Neural progenitor cell (in vitro differentiated cells): ENCODE measurements at regions not wholly inside any gene's neighbourhood (a gene's known extent, or its start where the extent isn't known, plus 50 kb on each side); places are given as distances from the start of the nearest gene placed in this dataset.

Experiments used
- DNase-seq: peaks from one replicate; pipeline ENCODE4 v3.0.0-alpha.2; 2016; ENCODE audit warnings: low spot score
- H2AFZ ChIP-seq: fragments of 200-600 bp; sonication (generic); replicated peaks from 2 replicates; pipeline ENCODE4 v1.6.1; 2016; ENCODE audit warnings: antibody characterized with exemption
- H3F3A ChIP-seq: fragments of 200-600 bp; sonication (generic); 2 replicates; pipeline ENCODE4 v1.6.1; 2016; ENCODE audit warnings: antibody characterized with exemption, low read depth
- H3K27ac ChIP-seq: fragments of 200-600 bp; sonication (generic); 2 replicates; pipeline ENCODE4 v1.5.1; 2016; ENCODE audit warnings: mild to moderate bottlenecking
- H3K27me3 ChIP-seq: fragments of 200-600 bp; sonication (generic); 2 replicates; pipeline ENCODE4 v1.6.1; 2016; ENCODE audit warnings: mild to moderate bottlenecking, moderate library complexity
- H3K36me3 ChIP-seq: fragments of 200-600 bp; sonication (generic); 2 replicates; pipeline ENCODE4 v1.5.1; 2016
- H3K4me1 ChIP-seq: fragments of 200-600 bp; sonication (generic); 2 replicates; pipeline ENCODE4 v1.6.1; 2016; ENCODE audit warnings: mixed run types
- H3K4me2 ChIP-seq: fragments of 200-600 bp; sonication (generic); 2 replicates; pipeline ENCODE4 v1.6.1; 2016
- H3K4me3 ChIP-seq: fragments of 200-600 bp; sonication (generic); 2 replicates; pipeline ENCODE4 v1.5.1; 2016
- H3K79me2 ChIP-seq: fragments of 200-600 bp; sonication (generic); 2 replicates; pipeline ENCODE4 v1.6.1; 2016; ENCODE audit warnings: low read depth
- H3K9ac ChIP-seq: fragments of 200-600 bp; sonication (generic); 2 replicates; pipeline ENCODE4 v1.6.1; 2016
- H3K9me3 ChIP-seq: fragments of 200-600 bp; sonication (generic); 2 replicates; pipeline ENCODE4 v1.5.1; 2016; ENCODE audit warnings: low read depth
- H4K20me1 ChIP-seq: fragments of 200-600 bp; sonication (generic); 2 replicates; pipeline ENCODE4 v1.6.1; 2016; ENCODE audit warnings: low read depth
- H3K27ac Mint-ChIP-seq: 3 replicates; pipeline ENCODE4 v1.8.0; 2021; ENCODE audit warnings: mixed read lengths
- H3K27me3 Mint-ChIP-seq: 2 replicates; pipeline ENCODE4 v1.8.0; 2022; ENCODE audit warnings: low read depth, mild to moderate bottlenecking, inconsistent platforms, moderate library complexity, mixed read lengths; ENCODE audit not compliant: insufficient read depth
- H3K36me3 Mint-ChIP-seq: 3 replicates; pipeline ENCODE4 v1.8.0; 2021; ENCODE audit warnings: mixed read lengths
- H3K4me1 Mint-ChIP-seq: 3 replicates; pipeline ENCODE4 v1.8.0; 2021; ENCODE audit warnings: mixed read lengths
- H3K4me3 Mint-ChIP-seq: 3 replicates; pipeline ENCODE4 v1.8.0; 2021; ENCODE audit warnings: mild to moderate bottlenecking, moderate library complexity, mixed read lengths
- H3K9me3 Mint-ChIP-seq: 3 replicates; pipeline ENCODE4 v1.8.0; 2020; ENCODE audit warnings: mixed read lengths
- CTCF ChIP-seq: fragments of 200-600 bp; sonication (generic); IDR thresholded peaks from 2 replicates; pipeline ENCODE4 v1.5.1; 2017; ENCODE audit warnings: antibody characterized with exemption, mild to moderate bottlenecking
- EZH2 ChIP-seq: fragments of 200-600 bp; sonication (generic); IDR thresholded peaks from 2 replicates; pipeline ENCODE4 v1.6.1; 2017; ENCODE audit warnings: antibody characterized with exemption, mild to moderate bottlenecking, moderate library complexity
- EZH2phosphoT487 ChIP-seq: fragments of 200-600 bp; sonication (generic); IDR thresholded peaks from 2 replicates; pipeline ENCODE4 v1.6.1; 2017; ENCODE audit warnings: antibody characterized with exemption

DNA sequence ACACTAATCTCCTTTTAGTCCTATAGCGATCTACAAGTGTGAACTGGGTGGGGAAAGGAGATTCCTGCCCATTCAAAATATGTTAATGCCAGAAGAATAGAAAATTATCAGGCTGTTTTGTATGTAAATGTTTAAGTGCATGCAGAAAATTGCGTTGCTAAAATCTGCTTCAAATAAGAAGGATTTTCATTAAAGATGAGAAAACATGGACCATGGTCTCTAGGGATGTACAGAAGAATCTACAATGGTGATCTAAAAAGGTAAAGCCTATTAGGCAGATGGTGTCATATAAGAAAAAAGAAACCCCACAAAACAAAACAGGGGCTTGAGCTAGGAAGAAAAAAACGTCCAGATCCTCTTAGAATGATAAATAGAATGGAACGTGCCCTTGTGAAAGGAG is 287.5 kb upstream of the ROBO1 start:
- Mint-ChIP-seq H3K4me3 (no peak overlapping the region), H3K4me1 (peaks cover 3% of the 10 kb centered on the region), H3K27me3 (peaks cover 4% of the 10 kb centered on the region), H3K9me3 (peaks cover 2% of the 10 kb centered on the region), H3K36me3 (no peaks in the 10 kb centered on the region), H3K27ac (no peak overlapping the region)
- H3K36me3 ChIP-seq, result no peaks in the 10 kb centered on the region
- H3K9me3 ChIP-seq, result no peaks in the 10 kb centered on the region
- no peaks in the 10 kb centered on the region for H3K27me3 ChIP-seq
- no peak for DNase-seq
- no peak overlapping the region for H2AFZ ChIP-seq
- H4K20me1 ChIP-seq, result no peaks in the 10 kb centered on the region
- H3K4me1 ChIP-seq, result no peaks in the 10 kb centered on the region
- no peaks in the 10 kb centered on the region for H3K79me2 ChIP-seq
- TF ChIP-seq EZH2phosphoT487, result no peak
- TF ChIP-seq EZH2, result no peak
- TF ChIP-seq CTCF, result no peak
- no peak overlapping the region for H3K27ac ChIP-seq
- H3K9ac ChIP-seq, result no peak overlapping the region
- no peak overlapping the region for H3K4me3 ChIP-seq
- no peaks in the 10 kb centered on the region for H3F3A ChIP-seq
- H3K4me2 ChIP-seq, result no peak overlapping the region

DNA sequence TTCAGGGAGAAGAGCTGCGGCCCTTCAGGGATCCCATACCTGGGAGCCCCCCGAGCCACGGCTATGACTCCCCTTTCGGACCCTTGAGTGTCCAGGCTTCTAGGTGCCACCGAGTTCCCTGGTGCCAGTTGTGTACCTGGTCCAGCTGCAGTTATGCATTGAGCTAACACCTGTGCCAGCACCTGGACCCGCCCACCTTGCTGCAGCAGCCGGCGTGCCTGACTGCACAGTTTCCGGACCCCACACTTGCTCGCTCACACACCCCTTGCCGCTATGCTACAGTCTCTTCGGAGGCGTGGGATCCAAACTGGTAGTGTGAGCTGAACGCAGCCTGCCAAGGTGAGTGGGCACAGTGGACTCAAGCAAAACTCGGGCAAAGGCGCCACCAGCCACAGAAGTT is 284.5 kb upstream of the ROBO1 start:
- Mint-ChIP-seq H3K27me3 (peaks cover 4% of the 10 kb centered on the region), H3K4me3 (no peak overlapping the region), H3K4me1 (peaks cover 3% of the 10 kb centered on the region), H3K9me3 (peaks cover 2% of the 10 kb centered on the region), H3K36me3 (no peaks in the 10 kb centered on the region), H3K27ac (no peak overlapping the region)
- no peaks in the 10 kb centered on the region for H3K27me3 ChIP-seq
- no peaks in the 10 kb centered on the region for H3F3A ChIP-seq
- H3K4me2 ChIP-seq, result no peak overlapping the region
- no peak for DNase-seq
- H3K36me3 ChIP-seq, result no peaks in the 10 kb centered on the region
- no peak overlapping the region for H2AFZ ChIP-seq
- H3K4me3 ChIP-seq, result no peak overlapping the region
- H3K9me3 ChIP-seq, result no peaks in the 10 kb centered on the region
- no peak overlapping the region for H3K27ac ChIP-seq
- TF ChIP-seq CTCF, result no peak
- no peak for TF ChIP-seq EZH2phosphoT487
- TF ChIP-seq EZH2, result no peak
- H3K79me2 ChIP-seq, result no peaks in the 10 kb centered on the region
- no peaks in the 10 kb centered on the region for H3K4me1 ChIP-seq
- no peaks in the 10 kb centered on the region for H4K20me1 ChIP-seq
- no peak overlapping the region for H3K9ac ChIP-seq

GRCh38 chr3:80051602-80051962 is 283.8 kb upstream of the ROBO1 start:
- Mint-ChIP-seq H3K36me3 (no peaks in the 10 kb centered on the region), H3K9me3 (peaks cover 2% of the 10 kb centered on the region), H3K4me1 (peaks cover 3% of the 10 kb centered on the region), H3K27ac (no peak overlapping the region), H3K27me3 (peaks cover 4% of the 10 kb centered on the region), H3K4me3 (no peak overlapping the region)
- no peak overlapping the region for H3K4me3 ChIP-seq
- TF ChIP-seq EZH2, result no peak
- TF ChIP-seq CTCF, result no peak
- no peak for TF ChIP-seq EZH2phosphoT487
- no peak overlapping the region for H3K27ac ChIP-seq
- H3K36me3 ChIP-seq, result no peaks in the 10 kb centered on the region
- H3K4me2 ChIP-seq, result no peak overlapping the region
- no peaks in the 10 kb centered on the region for H3K4me1 ChIP-seq
- no peak overlapping the region for H2AFZ ChIP-seq
- no peaks in the 10 kb centered on the region for H3K9me3 ChIP-seq
- H3K79me2 ChIP-seq, result no peaks in the 10 kb centered on the region
- no peaks in the 10 kb centered on the region for H4K20me1 ChIP-seq
- no peak for DNase-seq
- H3F3A ChIP-seq, result no peaks in the 10 kb centered on the region
- H3K9ac ChIP-seq, result no peak overlapping the region
- no peaks in the 10 kb centered on the region for H3K27me3 ChIP-seq
